NCI-H2227 (cell line): ENCODE measurements at regions not wholly inside any gene's neighbourhood (a gene's known extent, or its start where the extent isn't known, plus 50 kb on each side); places are given as distances from the start of the nearest gene placed in this dataset.
"Not testable (repeated sequence)": the region's sequence is repeated elsewhere in the genome, so short reads cannot be mapped to it uniquely, and the experiment has no call there.

ENCODE experiments used
- DNase-seq: peaks from one replicate; lab custom pipeline; 2025; ENCODE audit not compliant: unreplicated experiment; lab: John Stamatoyannopoulos, UW

DNA sequence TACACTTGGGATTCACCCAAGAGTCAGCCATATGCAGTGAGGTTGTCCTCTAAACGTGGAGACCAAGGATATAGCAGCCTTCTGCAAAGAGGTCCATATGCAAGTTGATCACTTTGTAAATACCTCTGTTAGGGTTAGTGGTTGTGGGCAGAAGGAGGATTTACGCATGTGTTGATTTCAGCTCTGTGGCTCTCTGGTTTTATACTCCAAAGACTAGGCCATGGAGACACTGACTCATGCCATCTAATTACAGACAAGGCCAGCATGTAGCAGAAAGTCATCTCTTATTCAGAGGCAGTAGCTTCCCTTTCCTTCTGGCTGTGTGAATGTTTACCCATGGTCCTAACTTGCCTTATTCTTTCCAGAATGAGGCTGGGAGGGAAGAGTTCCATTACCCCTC is 140.9 kb upstream of the GOLGA6L4 start:
- DNase-seq = not testable (repeated sequence)

DNA sequence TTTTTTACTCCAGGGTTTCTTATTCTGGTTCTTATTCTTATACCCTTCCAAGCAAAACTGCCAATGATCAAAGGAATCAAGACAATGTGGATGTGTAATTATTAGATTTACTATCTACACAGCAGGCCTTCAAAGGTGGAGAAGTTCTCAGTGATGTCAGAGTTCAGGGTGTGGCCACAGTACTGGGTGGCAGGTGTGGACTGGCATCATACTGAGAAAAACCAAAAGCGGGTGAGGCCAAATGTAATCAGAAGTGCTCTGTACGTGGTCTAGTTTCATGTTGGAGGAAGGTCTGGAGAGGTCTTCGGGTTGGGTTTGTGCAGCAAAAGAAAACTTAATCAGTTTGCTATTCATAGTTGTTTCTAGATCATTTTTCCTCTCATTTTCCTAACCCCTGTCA is 138.5 kb upstream of the GOLGA6L4 start:
- not testable (repeated sequence) for DNase-seq

DNA sequence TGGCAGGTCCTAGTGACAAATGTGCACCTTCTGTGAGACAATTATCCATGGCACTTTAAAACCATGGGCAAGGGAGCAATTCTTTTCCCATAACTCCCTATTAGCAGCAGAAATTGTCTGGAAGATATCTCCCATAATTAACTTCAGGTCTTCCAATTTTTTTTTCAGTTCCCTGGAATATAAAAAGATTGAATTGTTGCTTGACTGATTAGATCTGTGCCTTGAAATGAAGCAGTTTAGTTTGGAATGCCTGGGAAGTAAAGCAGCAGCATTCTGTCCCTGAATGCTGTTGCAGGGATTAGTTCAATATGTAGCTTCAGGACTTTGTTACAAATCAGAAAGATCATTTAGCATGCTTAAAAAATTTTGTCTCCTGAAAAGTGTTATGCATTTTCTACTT is 137.0 kb upstream of the GOLGA6L4 start:
- no peak for DNase-seq

DNA sequence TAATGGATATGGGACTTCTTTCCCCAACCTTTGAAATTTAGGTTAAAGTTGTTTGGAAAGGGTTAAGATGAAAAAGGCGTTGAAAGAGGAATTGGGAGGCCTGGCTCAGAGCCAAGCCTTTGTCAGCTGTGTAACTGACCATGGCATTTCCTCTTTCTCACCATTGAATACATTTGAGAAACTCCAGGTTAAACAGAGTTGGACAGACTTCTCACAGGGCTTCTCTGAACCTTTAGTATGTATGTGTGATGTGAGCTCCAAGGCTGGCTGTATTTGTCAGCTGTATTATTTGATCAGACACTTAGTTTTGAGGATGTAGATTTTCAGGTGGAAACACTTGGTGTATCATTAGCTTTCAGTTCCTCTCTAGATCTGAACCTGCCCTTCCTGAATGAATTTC is 136.4 kb upstream of the GOLGA6L4 start:
- peak; percentile 0 for DNase-seq

DNA sequence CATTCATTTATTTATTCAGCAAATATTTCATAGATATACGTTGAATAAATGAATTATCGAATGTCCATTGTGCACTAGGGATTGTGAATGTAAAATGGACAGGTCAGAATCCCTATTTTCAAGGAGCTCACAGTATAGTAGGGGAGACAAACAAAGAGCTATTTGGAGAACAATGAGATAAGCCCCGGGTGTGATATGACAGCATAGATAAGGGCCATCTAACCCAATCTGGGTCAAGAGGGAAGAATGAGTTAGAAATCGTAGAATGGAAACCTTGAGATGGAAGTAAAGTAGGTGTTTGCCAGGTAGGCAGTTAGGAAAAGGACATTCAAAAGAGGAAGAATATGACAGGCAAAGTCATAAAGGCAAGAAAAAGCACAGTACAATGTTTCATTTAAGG is 132.2 kb upstream of the GOLGA6L4 start:
- no peak for DNase-seq

DNA sequence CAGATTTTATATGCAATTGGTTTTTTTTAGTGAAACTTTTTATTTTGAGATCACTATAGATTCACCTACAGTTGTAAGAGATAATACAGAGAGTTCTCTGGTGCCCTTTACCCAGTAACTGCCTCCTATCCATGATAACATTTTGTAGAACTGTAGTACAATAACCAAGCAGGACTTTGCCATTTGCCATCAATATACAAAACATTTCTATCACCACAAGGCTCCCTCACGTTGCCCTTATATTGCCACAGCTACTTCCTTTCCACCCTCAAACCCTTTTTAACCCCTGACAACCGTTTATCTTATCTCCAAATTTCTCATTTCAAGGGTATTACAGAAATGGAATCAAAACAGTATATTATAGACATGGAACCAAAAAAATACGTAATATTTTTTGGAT is 130.7 kb upstream of the GOLGA6L4 start:
- no peak for DNase-seq

DNA sequence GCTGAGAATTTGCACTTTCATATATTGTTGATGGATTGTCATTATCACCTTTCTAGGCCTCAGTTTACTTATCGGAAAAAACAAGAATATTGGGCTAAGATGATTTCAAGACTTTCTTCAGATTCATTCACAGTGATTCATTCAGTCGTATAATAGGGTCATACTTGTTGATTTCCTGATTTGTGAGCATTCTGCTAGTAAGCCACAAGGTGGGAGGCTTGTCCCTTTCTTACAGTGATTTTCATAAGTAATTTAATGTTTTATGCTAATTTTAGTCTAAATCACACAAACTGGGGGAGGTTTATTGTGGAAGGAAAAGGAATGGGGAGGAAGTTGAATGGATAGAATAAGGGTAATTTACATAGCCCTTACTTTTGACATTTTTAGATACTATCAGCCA is 126.8 kb upstream of the GOLGA6L4 start:
- DNase-seq = no peak

DNA sequence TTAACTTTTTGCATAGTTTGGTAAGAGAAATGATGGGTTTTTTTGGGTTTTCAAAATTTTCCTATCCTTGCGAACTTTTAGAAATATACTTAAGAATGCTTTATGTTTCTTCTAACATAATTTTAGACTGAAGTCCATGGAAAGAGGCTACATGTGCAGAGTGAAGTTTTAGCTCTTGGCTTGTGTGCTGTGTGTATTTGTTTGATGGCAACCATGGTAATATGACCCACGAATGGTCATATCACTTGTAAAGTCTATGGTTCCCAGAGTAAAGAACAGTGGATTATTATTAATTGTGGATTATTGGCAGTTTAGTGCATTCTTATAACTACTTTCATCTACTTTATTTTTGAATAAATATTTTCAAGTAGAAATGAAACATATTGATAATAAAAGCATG is 124.0 kb upstream of the GOLGA6L4 start:
- DNase-seq = no peak

DNA sequence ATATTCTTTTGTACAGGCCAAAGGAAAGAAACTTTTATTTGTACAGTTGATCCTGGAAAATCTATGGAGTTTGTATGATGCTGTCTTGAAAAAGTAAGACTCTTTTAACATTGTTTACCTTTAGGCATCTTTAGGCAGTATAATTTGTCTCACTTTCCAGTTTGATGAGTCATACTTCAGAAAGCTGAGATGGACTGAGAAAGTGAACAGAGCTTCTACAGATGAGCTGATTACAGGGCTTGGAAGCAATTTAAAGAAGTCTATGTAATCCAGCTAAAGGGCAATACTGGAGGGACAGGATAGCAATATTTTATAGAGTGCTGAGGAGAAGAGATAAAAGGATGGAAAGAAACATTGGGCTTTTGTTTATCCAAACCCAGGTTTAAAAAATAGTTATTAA is 123.5 kb upstream of the GOLGA6L4 start:
- DNase-seq = peak; percentile 13

DNA sequence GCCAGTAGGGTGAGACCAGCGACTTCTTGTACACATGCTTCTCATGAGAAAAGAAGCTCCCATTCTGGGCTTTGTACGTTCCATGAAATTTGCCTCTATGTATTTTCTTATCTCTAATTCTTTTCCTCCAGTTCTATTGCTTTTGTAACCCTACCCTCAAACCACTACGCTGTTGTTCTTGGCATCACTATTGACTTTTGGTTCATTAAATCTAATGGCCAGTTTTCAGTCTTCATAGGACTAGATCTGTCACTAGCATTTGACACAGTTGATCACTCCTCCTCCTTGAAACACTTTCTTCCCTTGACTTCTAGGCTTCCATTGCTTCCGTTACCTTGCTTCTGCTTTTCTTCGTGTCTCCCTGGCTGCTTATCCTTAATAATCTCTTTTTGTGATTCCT is 121.7 kb upstream of the GOLGA6L4 start:
- no peak for DNase-seq

DNA sequence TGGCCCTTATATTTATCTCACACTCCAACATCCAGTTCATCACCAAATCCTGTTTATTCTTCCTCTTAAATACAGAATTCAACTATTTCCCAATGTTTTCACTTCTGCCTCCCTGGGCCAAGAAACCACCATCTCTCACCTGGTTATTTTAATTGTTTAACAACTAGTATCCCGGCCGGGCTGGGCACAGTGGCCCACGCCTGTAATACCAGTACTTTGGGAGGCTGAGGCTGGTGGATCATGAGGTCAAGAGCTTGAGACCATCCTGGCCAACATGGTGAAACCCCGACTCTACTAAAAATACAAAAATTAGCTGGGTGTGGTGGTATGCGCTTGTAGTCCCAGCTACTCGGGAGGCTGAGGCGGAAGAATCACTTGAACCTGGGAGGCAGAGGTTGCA is 120.9 kb upstream of the GOLGA6L4 start:
- not testable (repeated sequence) for DNase-seq

DNA sequence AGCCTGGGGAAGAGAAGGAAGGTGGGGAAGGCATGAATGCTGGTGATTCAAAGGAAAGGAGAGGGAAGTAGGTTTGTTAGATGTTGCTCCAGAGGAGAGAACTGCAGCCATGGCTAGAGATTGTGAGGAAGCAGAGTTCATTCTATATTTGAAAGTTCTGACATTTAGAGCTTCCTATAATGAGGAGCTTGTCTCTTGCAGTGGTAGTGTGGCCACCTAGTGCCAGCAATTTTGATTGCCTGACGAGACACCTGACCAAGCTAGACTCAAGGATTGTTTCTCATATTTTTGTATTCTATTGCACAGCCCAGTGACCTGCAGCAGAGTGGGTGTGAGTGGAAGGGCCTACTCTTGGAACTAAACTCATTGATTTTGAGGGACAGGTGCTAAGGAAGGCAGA is 116.2 kb upstream of the GOLGA6L4 start:
- DNase-seq = not testable (repeated sequence)

DNA sequence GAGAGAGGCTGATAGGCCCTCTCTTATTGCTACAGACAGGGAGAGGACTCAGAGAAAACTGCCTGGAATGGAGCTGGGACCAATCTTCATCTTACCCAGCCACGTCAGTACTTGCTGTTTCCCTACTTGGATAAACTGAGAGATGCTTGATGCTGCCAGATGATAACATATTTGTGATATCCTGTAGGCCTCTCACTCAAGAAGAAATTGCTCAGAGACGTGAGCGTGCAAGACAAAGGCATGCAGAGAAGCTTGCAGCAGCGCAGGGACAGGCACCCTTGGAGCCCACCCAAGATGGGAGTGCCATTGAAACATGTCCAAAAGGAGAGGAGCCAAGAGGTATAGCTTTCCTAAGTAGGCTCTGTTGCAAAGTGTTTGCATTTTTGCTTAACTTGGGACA is 114.7 kb upstream of the GOLGA6L4 start:
- not testable (repeated sequence) for DNase-seq

DNA sequence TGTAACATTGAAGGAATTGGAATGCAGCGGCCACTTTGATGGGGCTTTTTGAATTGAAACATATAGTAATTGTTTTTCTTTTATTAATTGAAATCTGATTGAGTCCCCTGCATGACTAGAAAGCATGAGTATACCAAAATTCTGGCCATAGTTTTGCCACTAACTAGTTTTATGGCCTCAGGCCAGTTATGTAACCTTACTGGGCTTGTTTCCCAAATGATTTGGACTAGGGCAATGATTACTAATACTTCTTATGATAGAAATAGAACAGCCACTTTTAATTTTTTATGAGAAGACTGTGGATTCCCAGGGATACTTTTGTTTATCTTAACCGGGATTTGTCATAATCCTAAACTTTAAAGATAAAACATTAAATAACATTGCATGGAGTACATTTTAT is 106.9 kb upstream of the GOLGA6L4 start:
- DNase-seq = not testable (repeated sequence)

DNA sequence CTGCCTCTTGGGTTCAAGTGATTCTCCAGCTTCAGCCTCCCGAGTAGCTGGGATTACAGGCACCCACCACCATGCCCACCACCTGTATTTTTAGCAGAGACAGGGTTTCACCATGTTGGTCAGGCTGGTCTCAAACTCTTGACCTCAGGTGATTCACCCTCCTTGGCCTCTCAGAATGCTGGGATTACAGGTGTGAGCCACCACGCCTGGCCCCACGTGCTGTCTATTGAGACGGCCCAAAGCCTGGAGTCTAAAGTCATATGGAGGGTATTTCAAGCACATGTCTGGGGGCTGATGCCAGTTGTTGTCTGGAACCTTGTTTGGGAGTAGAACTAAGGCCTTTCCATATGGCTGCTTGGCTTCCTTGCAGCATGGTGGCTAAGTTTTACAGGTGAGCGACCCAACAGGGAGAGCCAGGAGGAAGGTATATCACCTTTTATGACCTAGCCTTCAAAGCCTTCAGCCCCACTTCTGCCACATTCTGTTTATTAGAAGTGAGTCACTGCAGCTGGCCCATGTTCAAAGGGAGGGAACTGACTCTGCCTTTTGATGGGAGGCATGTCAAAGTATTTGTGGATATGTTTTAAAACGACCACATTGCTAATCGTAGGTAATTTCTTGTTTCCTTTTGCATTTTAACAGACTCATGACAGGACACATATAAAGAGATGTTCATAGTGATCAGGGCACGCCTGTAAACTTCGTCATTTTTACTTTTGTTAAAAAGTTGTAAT is 105.3 kb upstream of the GOLGA6L4 start:
- DNase-seq = not testable (repeated sequence)

DNA sequence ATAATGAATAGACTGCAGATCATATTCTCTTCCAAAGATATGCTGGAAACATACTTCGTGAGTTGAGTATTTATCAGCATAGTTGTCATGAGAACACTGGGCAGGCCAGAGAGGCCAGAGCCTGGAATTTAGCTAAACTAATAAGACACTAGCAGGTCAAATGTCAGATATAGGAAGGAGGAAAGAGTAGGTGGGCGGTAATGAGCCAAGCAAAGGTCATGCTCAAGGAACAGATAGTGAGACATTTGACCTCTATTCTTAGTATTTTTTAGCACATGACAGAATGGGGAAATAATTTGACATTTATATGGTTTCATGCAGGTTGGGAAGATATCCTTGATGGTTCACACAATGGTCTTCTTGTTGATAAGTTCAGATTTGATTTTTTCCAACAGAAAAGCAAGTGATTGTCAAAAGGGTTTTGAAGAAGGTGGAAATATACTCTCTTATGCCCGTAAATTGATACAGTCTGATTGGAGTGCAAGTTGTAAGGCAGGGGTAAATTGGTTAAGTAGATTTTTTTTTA is 99.6 kb upstream of the GOLGA6L4 start:
- not testable (repeated sequence) for DNase-seq

DNA sequence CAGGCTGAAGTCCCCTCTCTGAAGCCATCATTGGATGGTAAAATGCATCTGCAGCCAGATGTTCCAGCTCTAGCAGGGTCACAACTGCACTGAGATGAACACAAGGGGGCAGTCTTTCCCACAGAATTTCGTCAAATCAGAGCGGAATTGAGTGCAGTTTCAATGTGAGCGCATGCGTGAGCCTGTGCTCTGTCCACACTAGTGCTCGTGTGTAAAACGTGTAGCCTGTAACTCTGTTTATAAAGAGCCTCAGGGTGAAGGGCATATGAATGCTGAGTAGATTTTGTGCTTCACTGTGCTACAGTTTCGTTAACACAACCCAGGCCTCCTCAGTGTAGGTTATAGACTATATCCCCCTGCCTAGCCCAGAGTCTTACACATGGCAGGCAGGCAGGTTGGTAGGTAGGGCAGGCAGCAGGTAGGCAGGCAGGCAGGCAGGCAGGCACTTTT is 92.7 kb upstream of the GOLGA6L4 start:
- peak; percentile 80 for DNase-seq

DNA sequence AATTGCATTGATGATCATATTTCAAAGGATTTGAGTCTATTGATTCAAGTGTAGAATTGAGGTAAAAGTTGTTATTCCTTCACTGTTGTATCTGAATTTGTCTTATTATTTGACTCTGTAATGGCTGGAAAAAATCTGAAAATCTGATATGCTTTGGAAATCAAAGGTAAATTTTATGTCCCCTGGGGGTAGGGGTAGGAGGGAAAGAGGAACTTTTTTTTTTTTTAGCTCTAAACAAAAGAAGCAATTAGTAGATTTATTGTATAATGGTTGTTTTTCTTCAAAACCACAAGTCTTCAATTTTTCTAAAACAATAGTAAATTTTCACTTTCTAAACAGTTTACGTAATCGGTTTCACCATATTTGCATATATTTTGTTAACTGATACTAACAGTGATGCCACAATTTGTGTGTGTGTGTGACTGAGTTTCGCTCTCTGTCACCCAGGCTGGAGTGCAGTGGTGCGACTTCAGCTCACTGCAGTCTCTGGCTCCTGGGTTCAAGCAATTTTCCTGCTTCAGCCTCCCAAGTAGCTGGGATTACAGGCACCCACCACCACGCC is 91.7 kb upstream of the GOLGA6L4 start:
- no peak for DNase-seq

DNA sequence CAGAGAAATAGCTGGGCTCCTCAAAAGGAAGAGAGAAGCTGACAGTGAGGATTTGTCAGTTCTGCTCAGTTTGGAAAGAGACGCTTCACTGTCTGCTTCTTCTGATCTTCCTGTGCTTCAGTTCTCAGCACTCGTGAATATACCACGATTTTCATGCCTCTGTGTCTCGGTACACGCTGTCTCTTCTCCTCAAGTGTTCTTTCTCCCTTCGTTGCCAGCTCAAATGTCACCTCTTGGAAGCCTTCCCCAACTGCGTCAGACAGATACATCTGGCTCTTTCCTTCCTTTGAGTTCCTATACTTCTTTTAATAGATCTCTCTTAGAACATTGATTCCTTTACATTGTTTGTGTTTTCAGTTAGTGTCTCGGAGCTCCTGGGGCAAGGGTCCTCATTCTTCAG is 90.6 kb upstream of the GOLGA6L4 start:
- not testable (repeated sequence) for DNase-seq

DNA sequence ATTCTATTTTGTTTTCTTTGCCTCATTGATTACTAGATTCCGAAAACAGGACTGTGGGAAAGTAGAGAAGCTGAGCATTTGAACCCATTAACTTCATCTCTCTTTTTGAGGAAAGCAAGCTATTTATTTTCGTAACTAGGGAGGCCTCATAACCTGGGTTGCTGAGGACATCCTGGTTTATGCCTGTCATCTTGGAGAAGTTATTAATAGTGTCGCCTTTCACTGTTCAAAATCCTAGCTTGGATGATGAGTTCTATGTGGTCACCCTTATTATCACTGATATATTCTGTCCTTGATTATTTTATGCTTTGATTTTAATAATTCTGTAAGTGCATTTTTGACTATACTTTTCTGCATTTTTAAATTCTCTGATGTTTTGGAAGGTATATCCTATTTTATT is 89.3 kb upstream of the GOLGA6L4 start:
- not testable (repeated sequence) for DNase-seq

DNA sequence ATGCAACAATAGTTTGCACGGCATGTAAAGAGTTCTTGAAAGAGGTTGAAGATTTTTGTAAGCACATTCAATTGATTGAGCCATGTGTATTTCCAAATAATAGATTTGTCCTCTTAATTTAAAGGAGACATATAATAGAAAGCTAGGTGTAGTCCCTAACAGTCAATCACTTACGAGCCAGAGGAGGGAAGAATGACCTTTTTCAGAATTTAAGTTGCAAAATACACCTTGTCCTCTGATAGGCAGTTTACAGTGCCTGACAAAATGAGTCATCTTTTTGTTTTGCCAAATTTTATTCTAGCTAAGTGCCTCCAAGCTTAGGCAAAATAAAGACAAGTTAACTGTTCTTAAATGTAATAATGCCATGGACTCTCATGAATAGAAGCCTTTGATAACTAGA is 88.3 kb upstream of the GOLGA6L4 start:
- not testable (repeated sequence) for DNase-seq

DNA sequence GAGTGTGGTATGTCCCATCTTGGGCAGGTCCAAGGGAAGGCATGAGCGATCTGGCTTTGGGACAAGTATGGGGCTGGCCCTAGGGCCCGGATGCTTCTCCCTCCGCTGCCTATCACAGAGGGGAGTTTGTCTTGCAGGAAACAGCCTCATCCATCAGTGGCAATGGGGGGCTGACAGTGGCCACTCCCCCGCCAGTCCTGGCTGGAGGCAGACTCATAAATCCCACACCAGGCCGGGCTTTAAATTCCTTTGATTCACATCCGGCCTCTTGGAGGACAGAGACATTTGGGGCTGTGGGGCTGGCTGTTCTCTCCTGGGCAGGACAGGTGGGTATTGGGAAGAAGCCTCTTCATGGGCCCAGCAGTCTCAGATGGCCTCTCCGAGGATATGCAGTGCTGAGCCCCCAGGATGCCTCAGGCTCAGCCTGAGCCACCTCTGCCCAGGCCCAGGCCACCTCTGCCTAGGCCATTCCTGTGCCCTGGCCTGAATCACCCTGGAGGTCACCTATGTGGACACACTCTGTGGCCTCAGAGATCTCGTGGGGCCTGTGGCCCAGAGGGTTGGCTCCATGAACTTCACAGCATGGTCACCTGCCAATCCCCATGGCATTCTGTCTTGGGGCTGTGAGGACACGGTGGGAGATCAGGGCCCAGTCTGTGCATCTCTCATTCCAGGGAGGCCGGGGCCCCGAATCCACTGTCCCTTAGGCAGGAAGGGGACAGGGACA is 84.2 kb upstream of the GOLGA6L4 start:
- no peak for DNase-seq
